ENCODE measurements at regions not wholly inside any gene's neighbourhood (a gene's known extent, or its start where the extent isn't known, plus 50 kb on each side); places are given as distances from the start of the nearest gene placed in this dataset.
"Not testable (repeated sequence)": the region's sequence is repeated elsewhere in the genome, so short reads cannot be mapped to it uniquely, and the experiment has no call there.

- DNase-seq (ENCODE audit: low spot score) = not testable (repeated sequence)
Observed at GRCh38 chr5:121665542-121665941, 186.1 kb upstream of the FTMT start.

GRCh38 chr5:121667292-121667691 is 184.4 kb upstream of the FTMT start:
- no peak for DNase-seq (ENCODE audit: low spot score)

- no peak for DNase-seq (ENCODE audit: low spot score)
Observed at GRCh38 chr5:121668635-121669034, 183.0 kb upstream of the FTMT start.

GRCh38 chr5:121671624-121672023 is 180.1 kb upstream of the FTMT start:
- no peak for DNase-seq (ENCODE audit: low spot score)

DNA sequence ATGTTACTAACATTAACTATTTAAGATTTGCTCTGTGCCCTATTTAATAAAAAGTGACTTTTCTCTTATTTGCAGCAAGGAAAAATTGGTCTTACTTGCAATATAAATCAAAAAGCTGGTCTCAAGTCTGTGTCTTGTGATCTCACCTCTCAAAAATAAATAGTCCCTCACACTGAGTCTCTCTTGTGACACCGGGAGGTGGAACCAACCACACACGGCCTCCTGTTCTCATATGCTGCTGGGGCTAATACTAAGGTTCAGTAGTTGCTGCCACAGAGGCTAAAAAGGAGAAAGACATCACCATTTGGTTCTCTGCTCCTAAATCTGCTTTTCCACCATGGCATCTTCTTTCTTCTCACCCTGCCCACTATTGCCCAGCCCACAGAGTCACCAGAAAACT is 175.8 kb upstream of the FTMT start:
- no peak for DNase-seq (ENCODE audit: low spot score)

DNA sequence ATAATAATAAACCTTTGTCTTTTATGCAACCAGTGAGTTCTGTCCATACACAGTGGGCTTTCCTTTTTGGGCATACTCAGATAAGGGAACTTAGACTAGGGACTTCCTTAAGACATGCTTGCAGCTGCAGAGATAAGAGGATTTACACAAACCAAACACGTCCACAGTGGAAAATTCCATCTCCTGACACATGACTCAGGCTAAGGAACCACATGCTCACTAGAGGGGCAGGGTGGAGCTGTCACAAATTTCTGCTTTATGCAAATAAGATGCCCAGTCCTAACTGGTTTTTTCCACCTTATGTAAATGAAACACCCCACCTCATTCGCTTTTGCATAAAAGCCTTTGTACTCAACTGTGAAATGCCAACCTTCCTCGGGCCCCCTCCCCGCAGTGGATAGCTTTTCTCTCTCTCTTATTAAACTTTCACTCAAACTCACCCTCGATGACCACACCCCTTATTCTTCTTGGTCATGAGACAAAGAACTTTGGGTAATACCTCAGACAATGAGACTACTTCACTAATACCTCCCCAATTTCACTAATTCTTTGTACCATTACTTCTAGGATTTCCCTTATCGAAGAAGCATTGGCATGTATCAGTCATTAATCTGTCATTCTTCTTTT is 170.3 kb upstream of the FTMT start:
- no peak for DNase-seq (ENCODE audit: low spot score)

DNA sequence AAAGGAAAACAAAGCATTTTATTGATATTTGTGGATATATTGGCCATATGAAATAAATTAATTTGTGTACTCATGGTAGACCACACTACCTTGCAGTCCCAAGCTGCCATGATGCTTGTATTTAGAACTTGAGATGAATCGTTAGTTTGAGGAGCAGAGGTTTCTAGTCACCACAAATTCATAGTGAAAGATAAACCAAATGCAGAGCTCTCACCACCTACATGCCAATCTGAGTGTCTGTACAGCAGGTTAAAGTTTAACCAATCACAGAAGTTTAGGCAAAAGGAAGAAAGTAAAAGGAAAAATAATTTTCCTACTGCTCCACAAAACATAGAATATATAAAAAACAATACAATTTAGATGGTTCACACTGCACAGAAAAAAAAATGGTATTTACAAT is 163.6 kb upstream of the FTMT start:
- no peak for DNase-seq (ENCODE audit: low spot score)

DNA sequence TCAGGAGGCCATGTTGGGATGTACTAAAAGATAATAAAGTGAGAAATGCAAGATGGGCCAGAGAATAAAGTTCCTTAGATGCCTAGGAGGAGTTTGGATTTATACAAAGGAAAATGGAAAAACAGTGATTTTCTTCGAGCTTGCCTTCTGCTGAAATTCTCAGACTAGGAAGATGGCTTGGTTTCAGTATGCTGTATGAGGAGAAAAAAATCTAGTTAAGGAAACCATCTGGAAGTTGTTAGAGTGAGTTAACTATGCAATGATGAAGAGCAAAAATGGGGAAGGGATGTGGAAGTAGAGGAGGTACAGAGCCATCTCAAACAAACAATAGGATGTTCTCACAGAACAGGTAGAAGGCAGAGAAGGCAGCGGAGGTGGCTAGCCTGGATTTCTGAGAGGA is 162.9 kb upstream of the FTMT start:
- no peak for DNase-seq (ENCODE audit: low spot score)

DNA sequence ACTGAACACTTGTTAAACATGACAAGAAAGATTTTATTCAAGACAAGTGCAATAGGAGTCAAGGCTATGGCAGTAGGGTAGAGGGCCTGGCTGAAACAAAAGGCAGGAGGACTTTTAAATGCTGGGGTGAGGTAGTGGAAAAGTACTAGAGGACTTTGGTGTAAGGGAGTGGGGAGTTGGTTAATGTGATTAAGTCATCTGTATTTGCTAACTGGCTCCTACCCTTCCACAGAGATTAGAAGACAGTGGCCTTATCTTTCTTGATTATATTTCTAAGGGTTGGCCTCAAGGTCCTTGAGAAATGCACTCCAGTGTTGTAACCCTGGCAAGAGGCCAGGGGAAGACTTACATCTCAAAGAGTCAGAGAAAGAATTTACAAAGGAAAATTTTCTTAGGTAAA is 160.2 kb upstream of the FTMT start:
- no peak for DNase-seq (ENCODE audit: low spot score)

DNA sequence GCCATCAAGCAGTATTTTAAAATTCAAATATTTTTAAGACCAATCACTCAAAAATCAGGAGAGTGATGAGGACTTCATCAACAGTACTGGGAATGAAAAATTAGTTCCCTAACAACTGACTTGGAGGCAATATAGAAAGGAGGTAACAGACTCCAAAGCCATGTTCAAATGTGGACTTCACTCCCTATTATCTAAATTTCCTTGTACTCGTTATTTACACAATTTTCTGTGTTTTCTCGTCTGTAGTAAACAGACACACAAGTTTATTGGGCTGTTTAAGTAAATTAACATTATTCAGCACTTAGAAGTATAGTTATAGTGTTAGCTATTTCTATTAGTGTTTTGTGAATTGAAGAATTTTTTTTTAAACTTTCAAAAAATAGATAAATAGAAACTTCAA is 159.5 kb upstream of the FTMT start:
- DNase-seq (ENCODE audit: low spot score) = no peak

DNA sequence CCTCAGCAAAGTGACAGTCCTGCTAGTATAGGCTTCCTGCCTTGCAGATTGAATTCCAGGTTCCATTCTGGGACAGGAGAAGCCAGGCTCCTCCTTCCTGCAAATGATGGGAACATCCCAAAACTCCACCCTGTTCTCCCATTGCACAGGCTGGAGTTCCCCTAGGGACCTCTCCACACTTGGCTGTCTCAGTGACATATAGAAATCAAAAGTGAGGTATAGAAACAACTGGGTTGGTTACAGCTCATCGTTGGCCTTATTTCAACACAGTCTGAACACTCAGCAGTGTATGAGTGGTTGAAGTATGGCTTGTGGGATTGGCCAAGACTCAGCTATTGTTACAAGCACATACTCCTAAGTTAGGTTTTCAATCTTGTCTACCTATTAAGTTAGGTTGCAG is 157.8 kb upstream of the FTMT start:
- no peak for DNase-seq (ENCODE audit: low spot score)

- no peak for DNase-seq (ENCODE audit: low spot score)
Observed at GRCh38 chr5:121695307-121695706, 156.4 kb upstream of the FTMT start.

DNA sequence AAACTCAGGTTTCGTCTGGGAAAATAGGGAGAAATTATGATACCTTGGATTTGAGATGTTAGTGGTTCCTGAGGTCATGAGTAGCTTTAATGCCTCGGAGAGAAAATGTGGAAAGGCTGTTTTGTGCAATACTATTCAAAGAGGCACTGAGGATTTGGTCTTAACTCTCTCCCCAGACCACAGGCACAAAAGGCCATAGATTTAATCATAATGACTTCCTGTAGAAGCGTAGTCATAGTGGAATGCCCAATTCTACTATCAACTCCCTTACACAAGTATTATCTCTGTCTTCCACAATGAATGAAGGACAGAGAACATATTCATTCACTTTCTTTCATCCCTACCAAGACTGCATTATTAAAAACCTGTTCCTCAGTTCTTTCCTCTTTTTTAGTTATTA is 153.0 kb upstream of the FTMT start:
- DNase-seq (ENCODE audit: low spot score) = no peak

- DNase-seq (ENCODE audit: low spot score) = no peak
Observed at GRCh38 chr5:121701731-121702130, 150.0 kb upstream of the FTMT start.

GRCh38 chr5:121702682-121703081 is 149.0 kb upstream of the FTMT start:
- no peak for DNase-seq (ENCODE audit: low spot score)

- no peak for DNase-seq (ENCODE audit: low spot score)
Observed at GRCh38 chr5:121704291-121704690, 147.4 kb upstream of the FTMT start.

DNA sequence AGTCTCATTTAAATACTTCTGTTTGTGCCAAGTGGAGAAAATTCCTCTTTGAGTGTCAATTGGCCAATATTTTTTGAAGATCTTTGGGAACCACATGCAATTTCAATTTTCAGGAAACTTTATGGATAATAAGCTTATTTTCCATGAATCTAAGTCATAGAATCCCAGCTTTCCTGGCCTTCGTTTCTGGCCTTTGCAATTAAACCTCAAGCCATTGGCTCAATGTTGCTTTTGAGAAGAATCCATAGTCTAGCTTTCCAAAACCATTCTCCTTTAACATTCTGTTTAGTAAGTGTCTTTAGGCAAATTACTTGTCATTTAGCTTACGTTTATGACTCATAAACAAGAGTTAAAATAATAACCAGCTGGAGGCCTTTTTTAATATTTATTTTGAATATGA is 145.0 kb upstream of the FTMT start:
- no peak for DNase-seq (ENCODE audit: low spot score)

DNA sequence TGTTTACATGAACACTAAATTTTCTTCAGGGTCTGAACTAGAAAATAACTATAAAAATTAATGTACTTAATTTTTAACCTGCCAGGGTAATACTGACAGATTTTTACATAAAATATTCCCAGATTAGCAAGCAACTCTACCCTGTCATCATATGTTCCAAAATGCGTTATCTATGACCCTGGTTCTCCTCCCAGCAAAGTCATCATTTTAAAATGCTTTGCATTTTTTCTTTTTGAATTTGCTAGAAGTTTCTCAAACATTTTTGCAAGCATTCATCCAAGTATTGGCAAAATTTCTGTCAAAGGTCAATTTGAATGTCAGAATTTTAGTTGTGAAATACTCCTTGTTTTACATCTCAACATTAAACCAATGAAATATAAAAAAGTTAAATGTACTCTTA is 144.5 kb upstream of the FTMT start:
- DNase-seq (ENCODE audit: low spot score) = no peak

DNA sequence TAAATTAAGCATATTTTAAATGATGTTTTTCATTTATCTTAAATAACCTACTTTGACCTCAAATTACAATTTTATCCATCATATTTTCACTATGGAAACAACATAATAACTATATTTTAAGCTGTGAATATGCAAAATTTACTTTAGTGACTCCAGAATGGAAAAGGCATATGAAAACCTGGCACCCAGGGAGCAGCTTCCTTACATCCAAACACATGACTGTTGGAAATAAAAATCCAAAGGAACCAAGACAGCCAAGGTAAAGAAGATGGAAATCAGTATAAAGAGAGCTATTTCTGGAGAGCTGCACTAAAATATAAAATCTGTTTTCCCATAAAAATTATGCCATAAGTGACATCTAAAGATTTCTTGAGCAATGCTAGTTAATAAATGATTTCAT is 140.3 kb upstream of the FTMT start:
- DNase-seq (ENCODE audit: low spot score) = no peak

DNA sequence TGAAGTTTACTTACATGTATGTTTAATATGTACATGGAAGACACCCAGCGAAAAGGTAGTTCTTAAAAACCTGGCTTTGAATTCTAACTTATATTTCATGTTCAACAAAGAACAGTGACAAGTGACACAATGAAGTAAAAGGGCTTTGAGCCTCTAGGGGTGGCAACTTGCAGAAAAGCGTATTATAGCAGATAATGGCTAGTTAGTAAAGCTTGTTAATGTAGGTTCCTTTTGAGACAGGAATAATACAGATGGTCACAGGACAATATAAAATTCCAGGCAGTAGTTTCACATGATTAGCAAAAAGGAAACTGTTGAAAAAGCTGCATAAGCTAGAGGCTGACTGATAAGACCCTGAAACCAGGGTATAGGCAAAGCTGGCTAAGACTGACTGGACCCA is 132.4 kb upstream of the FTMT start:
- DNase-seq (ENCODE audit: low spot score) = no peak

DNA sequence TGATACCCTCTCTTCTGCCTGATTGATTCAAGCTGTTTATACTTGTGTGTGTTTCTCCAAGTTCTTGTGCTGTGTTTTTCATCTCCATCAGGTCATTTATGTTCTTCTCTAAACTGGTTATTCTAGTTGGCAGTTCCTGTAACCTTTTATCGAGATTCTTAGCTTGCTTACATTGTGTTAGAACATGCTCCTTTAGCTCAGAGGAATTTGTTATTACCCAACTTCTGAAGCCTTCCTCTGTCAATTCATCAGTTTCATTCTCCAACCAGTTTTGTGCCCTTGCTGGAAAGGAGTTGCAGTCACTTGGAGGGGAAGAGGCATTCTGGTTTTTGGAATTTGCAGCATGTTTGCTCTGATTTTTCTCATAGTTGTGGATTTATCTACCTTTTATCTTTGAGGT is 126.2 kb upstream of the FTMT start:
- no peak for DNase-seq (ENCODE audit: low spot score)

- no peak for DNase-seq (ENCODE audit: low spot score)
Observed at GRCh38 chr5:121726991-121727390, 124.7 kb upstream of the FTMT start.

DNA sequence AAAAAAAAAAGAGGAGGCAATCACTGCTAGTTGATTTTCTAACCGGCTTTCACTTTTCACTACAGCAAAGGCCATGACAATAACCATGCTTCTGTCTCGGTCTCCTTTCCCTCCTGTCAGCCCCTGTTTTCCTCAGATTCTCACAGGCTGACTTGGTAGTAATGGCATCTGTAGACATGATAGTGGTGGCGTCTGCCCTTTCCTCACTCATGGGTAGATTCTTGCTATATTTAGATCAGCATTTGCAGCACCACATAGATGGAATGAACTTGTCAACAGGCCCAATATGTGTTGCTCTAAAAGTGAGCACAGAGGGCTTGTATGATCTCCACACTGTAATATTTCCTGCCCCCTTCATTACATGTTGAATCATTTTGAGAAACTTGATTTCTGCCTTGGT is 120.3 kb upstream of the FTMT start:
- DNase-seq (ENCODE audit: low spot score) = no peak

DNA sequence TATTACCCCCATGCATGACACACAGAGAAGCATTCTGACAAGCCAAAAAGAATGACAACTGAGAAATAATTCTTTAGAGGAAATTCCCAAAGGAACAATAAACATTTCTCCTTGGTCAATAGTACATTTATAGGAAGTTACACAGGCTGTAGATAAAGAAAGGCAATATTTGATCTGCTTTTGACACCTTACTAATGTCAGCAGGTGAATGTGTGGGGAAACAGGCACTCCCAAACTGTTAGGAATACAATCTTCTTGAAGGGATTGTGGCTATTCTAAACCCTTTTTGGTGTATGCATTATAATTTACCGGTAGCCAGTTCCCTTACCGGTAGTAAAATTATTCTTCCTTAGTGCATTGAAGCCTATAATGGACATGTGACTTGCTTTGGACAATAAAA is 116.1 kb upstream of the FTMT start:
- no peak for DNase-seq (ENCODE audit: low spot score)

DNA sequence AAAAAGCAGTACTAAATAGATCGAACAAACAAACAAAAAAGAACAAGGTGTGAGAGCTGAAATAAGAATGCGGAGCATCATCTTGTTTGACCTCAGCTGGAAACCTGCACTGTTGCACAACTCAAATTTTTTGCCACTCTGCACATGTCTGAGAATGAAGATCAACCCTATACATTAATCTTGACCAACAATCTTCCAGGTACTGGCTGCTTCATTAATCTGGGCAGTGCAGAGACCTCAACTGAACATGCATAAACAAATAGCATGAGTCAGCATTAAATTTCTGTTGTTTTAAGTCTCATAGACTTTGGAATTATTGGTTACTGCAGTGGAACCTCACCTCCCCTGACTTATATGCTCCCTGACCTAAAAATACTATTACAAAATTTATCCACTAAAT is 114.6 kb upstream of the FTMT start:
- DNase-seq (ENCODE audit: low spot score) = no peak

All from AG08395 (cell line).